ENCODE measurements at regions not wholly inside any gene's neighbourhood (a gene's known extent, or its start where the extent isn't known, plus 50 kb on each side); places are given as distances from the start of the nearest gene placed in this dataset.

DNA sequence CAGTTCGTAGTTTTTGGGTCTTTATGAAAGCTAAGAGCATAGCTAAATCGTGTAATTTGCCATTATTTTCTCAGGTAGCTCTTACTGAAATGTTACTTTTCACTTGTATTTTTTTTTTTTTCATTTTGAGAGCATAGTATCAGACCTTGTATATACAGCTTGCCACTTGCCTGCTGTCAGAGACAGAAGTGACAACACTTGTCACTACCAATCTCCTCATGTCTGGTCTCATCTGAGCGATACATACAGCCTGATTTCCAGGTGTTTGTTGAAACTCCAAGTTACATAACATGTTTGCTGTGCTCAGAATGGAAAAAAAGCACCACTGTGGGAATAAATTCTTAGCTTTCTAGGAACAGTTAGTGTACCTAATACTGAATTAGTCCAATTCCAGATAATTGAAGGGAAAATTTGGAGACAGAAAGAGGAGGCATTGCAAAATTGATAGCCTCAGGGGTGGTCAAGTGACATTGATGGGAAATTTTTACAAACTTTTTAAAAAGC lies 621.4 kb upstream of the PKN2 start:
- no peak for DNase-seq (ENCODE audit: low read depth in 2 of 2)

DNA sequence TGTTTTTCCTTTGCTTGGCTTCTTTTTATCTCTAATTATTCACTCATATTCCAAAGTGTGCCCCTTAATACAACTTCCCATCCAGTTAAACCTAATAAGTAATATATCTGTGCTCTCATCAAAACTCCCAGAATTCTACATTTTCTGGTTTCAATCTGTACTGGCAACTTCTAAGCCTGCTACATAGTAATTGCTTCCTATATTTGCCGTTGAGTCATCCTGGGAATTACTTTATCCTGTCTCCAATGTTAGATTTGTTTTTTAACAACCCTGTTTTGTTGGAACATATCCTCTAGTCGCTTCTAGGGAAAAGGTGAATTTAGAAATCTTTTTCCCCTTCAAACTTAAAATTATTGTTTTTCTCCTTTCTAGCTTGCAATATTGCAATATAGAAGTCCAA lies 620.5 kb upstream of the PKN2 start:
- DNase-seq (ENCODE audit: low read depth in 2 of 2), result no peak

DNA sequence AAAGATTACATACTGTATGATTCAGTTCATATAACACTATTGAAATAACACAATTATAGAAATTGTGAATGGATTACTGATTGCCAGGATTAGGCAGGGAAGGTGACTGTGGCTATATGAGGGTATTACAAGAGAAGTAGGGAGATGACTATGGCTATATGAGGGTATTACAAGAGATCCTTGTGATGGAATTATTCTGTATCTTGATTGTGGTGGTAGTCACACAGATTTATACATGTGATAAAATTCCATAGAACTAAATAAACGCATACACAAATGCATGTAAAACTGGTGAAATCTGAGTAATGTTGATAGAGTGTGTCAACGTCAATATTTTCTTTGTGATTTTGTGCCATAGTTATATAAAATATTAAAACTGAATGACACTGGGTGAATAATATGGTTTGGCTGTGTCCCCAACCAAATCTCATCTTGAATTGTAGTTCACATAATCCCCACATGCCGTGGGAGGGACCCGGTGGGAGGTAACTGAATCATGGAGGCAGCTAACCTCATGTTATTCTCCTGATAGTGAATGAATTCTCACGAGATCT lies 615.6 kb upstream of the PKN2 start:
- DNase-seq (ENCODE audit: low read depth in 2 of 2), result no peak

DNA sequence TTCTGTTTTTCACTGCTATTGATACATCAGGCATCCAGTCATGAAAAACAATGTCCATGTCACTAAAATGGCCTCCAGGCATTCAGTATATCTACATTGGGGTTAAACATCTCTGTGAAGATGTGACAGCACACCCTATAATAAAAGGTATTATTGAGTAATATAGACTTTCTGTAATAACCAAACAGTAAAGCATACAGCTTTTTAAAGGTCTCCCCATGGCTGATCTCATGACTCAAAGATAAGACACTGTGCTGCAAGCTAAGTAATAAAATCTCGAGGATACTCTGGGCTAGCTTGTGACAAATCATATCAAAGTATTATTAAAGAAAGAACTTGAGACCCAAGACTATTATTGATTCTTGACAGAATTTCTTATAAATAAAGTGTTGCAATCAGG lies 613.1 kb upstream of the PKN2 start:
- no peak for DNase-seq (ENCODE audit: low read depth in 2 of 2)

DNA sequence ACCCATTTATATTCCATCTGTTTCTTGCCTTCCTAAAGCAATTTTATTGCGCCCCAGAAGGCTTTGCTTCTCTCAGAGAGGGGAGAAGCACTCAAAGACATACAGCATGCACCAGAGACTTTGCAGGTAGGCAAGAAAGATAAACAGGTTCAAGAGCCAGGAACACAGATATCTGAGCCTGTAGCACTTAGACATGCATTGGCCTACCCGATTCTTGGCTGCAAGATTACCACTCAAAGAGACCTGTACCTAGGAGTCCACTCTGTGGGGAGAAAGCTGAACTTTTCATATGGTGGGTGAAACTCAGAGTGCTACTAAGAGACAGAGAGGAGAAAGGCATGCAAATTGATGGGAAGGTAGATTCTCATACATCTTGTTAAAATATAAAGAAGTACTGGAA lies 609.4 kb upstream of the PKN2 start:
- DNase-seq (ENCODE audit: low read depth in 2 of 2), result no peak

DNA sequence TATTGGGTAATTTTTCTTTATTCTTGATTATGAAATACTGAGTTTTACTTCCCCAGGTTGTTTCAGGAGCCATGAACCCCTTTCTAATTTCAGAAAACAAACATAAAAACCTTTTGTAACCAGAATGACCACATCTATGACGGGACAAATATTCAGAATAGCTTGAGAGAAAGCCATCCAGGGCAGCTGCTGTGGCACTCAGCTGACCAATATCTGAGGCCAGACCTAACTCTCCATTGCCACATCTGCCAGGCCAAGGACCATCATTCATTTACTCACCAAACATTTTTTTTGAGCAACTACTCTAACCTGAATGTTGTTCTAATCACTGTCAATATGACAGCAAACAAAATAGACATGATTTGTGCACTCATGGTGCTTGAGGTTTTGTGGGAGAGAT lies 608.3 kb upstream of the PKN2 start:
- no peak for DNase-seq (ENCODE audit: low read depth in 2 of 2)

DNA sequence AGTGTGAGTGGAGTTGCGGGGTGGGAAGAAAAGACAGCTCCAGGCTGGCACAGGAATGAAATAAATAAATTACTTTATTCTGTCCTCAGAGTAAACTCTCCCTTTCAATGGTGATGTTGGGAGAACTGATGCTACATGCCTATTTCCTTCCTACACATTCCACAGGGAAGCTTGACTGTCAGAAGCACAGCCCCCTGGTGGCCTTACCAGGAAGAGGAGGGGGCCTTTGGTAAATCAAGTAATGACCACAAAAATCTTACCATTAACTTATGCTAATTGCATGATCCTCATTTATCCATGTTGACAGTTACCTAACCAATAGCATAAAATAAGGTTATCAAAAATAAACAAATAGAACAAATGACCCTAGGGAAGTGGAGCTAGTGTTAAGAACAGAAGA lies 605.0 kb upstream of the PKN2 start:
- no peak for DNase-seq (ENCODE audit: low read depth in 2 of 2)

DNA sequence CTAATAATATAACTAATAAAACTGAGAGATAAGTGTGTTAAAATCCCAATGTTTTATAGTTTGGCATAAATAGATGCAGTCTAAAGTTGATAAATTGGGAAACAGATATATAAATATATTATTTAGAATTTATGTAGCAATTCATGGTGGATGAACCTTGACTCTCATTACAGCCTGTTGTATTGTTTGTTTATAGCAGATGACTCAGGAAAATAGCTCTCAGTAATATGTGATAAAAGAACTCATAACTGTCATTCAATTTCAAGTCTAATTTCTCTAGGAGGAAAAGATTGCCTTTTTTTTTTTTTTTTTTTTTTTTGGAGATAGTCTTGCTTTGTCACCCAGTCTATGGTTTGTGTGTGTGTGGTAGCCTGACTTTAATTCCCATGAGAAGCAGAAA lies 603.2 kb upstream of the PKN2 start:
- DNase-seq (ENCODE audit: low read depth in 2 of 2), result no peak

DNA sequence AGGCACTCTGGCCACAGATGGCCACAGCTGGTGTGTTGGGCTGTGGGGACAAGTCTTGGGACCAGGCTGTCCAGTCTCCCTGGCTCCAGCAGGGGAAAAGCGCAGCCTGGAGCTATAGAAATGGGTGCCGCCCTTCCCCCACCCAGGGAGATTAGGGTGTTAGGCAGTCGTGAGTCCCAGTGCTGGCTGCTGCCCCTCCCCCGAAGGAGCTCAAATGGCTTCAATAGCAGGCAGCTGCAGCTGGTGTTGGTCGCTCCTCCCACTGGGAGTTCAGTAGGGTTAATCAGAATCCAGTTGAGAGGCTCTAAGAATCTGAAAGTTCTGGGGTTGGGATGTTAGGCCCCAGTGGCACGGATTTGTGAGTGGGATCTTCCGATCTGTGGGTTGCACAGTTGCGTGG lies 595.6 kb upstream of the PKN2 start:
- DNase-seq (ENCODE audit: low read depth in 2 of 2), result no peak

DNA sequence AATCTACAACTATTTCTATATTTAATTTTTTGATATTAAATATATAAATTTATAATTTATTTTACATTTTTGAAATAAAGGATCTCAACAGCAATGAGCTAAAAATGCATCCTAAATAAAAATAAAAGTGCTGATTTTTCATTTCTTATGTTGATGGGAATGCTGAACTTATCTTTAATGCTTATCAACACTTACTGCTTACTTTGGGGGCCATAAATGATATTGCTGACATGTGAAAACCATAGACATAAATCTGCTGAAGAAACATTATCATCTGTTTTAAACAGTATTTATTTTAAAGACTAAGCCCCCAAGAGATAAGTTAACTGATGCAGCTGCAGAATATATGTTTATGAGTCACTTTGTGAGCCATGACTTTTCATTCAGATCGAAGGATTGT lies 594.1 kb upstream of the PKN2 start:
- no peak for DNase-seq (ENCODE audit: low read depth in 2 of 2)

DNA sequence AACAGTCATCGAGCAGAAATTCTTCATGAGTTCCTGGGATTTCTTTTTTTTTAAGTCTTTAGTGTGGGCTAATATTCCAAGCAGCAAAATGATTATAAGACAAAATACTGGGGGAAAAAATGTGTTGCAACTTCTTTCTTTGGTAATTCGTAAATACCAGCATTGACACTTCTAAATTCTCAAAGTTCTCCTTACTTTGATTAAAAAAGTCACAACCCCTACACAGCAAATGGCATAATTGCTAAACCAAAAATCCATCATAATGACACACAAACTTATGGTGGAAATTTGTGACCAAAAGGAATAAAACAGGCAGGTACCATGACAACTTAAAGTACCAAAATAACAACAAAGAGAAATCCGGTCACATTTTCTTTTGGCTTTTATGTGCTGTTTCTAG lies 585.2 kb upstream of the PKN2 start:
- no peak for DNase-seq (ENCODE audit: low read depth in 2 of 2)

DNA sequence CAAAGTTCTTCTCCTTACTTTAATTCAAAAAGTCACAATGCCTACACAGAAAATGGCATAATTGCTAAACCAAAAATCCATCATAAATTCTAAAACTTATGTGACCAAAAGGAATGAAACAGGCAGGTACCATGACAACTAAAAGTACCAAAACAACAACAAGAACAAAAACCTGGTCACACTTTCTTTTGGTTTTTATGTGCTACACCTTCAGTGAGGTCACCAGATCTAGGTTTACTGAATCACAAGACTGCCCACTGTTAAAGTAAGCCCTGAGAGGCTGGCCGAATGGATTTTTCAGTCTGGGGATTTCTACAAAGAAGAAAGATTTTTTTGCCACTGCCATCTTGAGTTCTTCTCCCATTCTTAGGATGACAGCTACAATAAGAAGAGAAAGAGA lies 583.0 kb upstream of the PKN2 start:
- DNase-seq (ENCODE audit: low read depth in 2 of 2), result no peak

DNA sequence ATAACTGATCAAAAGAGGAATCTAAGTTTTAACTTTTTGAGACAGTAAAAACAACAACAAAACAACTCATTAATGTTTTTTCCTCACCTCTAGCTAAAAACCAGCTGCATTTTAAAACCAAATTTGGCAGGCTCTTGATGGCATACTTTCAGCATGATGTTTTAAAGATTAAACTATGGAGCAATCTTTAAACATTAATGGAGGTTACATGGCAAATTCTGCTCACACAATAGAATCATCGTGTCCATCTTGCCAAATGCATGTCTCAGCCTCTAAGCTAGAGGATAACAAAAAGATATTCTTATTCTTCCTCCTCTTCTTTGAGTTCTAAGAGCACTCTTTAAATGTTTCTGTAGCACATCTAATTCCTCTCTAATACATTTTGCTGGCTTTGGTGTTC lies 579.8 kb upstream of the PKN2 start:
- DNase-seq (ENCODE audit: low read depth in 2 of 2), result no peak

DNA sequence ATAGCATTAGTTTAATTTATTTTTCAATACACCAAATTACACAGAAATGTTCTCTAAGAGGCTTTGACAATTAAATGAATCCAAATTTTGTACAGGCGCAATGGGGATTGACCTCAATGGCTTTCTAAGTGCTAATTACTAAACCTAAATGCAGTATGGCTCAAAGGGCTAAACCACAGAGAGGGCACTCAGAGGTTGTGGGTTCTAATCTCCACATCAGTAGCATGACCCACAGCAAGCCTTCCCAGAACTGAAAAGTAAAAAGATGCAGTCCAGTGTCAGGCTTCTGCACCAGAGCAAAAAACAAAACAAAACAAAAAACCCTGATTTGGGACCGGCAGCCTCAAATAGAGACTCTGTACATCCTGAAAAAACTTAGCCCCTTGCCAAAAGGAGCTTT lies 579.2 kb upstream of the PKN2 start:
- no peak for DNase-seq (ENCODE audit: low read depth in 2 of 2)

DNA sequence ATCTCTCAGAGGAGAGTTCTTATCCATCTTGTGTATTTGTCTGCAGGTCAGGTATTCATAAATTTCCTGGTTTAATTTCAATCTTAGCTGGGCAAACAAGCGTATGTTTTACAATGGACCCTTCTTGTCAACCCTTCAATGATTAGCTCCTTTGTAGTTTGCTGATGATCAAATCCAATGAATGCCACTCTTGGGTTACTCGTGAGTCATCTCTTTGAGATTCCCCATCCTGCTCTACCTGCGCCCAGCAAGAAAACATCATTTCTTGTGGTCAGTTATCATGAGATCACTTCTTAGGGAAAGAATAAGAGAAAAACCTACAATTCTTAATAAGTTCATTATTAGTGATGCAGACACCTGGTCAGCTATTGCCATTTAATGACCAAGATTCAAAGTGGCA lies 572.3 kb upstream of the PKN2 start:
- no peak for DNase-seq (ENCODE audit: low read depth in 2 of 2)

DNA sequence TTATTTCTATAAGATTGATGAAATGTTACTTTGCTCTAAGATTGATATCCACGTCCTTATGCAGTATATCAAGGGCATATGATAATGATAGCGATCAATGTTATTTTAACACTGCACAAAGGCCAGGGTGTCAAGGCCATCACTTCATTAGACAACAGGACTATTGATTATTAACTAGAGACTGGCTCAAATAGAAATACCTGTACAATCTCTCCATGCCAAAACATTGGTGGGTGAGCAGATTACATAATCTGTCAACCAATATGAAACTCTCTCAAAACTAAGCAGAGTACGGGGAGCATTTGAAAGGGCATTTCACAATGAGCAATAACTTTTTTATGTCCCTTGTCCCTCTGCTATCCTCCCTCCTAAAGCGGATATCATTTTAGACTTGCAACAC lies 566.5 kb upstream of the PKN2 start:
- no peak for DNase-seq (ENCODE audit: low read depth in 2 of 2)

DNA sequence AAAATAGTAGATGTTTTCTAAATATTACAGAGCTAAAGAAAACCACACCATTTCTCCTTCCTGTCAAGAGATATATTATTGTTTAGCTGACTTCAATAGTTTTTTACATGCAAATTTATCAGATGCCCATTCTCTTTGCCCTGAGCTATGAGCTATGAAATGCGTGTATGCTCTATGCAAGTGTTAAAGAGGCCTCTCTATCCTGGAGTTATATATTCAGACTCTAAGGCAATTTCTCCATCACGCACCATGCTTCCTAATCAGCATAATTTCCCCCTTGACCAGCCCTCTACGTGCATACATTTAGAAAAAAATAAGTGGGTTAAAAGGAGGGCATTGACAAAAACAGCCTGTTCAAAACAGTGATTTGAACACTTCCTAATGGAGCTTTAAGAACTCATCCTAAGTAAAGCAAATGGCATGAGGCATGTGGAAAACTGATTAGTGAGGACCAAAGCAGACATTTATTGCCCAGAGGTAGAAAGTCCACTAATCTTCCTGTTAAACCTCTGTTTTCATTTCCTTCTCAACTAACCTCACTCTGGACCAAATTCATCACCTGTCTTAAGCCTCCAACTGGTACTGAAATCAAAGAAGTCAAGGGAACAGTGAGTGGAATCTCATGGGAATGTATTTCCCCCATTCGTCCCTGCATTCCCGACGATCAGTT lies 565.8 kb upstream of the PKN2 start:
- DNase-seq (ENCODE audit: low read depth in 2 of 2), result no peak

DNA sequence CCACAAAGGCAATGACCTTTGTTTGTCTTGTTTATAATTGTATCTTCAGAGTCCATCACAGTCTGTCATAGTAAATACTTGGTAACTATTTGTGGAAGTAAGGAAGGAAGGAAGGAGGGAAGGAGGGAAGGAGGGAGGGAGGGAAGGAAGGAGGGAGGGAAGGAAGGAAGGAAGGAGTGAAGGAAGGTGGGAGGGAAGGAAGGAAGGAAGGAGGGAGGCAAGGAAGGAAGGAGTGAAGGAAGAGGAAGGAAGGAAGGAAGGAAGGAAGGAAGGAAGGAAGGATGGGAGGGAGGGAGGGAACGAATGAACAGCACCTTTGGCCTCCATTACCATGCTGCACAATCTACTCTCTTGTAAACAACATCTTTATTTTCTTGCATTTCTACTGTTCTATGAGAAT lies 559.5 kb upstream of the PKN2 start:
- no peak for DNase-seq (ENCODE audit: low read depth in 2 of 2)

DNA sequence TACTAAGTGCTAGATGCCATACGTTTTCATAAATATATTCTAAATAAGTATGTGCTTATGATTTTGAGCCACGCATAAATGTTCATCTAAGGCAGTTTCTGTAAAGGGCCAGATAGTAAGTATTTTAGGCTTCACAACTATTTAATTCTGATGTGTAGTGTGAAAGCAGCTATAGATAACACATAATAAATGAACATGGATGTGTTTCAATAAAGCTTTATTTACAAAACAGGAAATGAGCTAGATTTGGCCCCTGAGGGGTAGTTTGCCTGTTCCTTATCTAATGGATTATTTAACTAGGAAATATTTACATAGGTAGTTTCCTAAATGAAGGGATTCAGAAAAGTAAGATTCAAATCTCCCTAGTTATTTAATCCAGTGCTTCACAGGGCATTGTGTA lies 557.6 kb upstream of the PKN2 start:
- no peak for DNase-seq (ENCODE audit: low read depth in 2 of 2)

DNA sequence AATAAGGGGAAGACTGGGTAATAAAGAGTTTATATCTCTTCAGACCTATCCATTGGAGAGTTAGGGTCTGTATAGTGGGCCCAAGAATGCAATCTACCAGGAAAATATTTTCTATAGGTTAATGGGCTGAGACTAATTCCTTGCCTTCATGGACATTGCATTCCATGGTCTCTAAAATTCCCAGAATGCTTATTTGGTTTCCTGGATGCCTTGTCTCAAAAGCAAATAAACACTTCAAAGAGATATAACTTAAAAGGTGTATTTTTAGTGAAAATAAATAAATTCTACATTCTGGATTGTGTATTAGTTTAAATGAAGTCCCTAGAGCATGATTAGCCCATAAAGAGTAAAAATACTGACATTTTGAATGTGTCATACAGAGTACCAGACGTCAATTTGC lies 550.1 kb upstream of the PKN2 start:
- no peak for DNase-seq (ENCODE audit: low read depth in 2 of 2)

DNA sequence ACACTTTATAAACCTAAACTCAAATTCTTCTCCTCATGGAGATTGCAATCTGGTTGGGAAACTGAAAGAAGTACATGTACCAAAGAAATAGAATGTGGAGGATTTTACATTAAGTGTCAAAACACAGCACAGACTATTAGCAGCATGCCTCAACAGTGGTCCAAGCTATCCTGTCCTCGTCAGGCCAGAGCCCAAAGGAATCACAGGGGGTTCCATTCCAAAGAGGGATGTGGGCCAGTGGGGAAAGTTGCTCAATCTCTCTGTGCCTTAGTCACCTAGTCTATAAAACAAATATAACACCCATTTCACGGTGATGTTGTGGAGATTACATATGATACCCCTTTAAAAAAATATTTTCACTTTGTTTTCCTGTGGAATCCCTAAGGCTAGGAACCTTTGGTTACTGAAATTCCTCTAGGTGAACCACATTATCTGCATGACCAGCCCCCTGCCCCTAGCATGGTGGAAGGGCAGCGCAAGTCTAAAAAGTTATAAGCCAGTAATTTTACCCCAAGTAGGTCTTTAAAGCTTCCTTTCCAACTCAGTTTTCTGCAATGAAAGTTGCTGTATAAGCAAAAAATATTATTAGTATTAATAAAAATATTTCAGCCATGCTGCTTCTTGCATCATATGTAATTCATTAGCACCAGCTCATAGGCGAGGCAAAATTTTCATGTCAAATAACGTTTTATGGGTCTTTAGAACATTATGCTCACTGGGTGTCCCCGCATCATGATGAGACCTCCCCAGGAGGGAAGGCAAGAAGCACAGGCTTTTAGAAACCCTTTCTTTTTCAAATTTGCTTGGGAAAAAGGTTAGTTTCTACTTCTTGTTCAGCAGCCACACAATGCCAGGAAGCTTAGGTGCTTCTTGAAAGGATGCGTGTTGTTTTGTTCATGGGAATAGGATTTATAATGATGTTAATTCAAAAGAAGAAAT lies 548.8 kb upstream of the PKN2 start:
- DNase-seq (ENCODE audit: low read depth in 2 of 2), result no peak

DNA sequence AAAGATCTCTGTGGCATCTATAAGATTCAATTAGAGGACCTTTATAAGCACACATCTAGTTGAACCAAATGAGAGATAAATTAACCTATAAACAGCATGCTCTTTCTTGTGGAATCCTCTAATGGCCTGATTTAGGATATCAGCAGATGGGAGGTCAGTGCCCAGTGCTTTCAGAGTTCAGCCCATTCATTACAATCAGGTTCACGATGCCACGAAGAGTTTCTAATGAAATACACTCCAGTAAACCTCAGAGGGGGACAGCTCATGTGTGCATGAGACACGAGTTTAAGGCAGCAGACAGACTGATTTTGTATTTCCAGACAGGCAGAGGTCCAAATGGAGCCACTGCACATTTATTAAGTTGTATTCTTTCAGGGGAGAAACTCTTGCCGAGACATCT lies 544.4 kb upstream of the PKN2 start:
- DNase-seq (ENCODE audit: low read depth in 2 of 2), result no peak

DNA sequence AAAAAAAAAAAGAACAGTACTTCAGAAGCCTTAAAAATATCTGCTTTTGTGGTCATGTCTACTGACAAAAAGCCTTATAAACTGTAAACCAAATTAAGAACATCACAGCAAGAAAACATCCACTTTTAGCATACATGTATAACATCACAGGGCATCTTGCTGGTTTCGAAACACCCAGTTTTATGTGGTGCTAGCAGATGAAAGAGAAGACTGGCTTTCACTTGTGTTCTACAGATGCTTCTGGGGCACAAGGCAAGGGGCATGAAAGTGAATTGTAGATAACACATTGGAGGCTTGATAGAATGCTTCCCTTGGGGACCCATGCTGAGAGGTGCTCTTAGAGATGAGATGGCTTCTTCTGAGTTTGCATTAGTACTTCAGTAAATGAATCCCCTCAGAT lies 543.7 kb upstream of the PKN2 start:
- DNase-seq (ENCODE audit: low read depth in 2 of 2), result no peak
